ENCODE measurements at regions not wholly inside any gene's neighbourhood (a gene's known extent, or its start where the extent isn't known, plus 50 kb on each side); places are given as distances from the start of the nearest gene placed in this dataset.

DNA sequence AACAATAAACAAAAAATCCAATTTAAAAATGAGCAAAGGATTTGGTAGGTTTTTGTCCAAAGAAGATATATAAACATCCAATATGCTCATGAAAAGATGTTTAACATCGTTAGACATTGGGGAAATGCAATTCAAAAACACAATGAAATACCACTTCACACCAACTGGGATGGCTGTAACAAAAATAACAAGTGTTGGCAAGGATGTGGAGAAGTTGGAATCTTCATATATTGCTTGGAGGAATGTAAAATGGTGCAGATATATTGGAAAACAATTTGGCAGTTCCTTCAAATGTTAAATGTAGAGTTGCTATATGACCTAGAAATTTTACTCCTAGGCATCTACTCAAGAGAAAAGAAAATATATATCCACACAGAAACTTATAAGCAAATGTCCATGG, 224.3 kb downstream of the AUH start:
- TF ChIP-seq, protein P1, sequence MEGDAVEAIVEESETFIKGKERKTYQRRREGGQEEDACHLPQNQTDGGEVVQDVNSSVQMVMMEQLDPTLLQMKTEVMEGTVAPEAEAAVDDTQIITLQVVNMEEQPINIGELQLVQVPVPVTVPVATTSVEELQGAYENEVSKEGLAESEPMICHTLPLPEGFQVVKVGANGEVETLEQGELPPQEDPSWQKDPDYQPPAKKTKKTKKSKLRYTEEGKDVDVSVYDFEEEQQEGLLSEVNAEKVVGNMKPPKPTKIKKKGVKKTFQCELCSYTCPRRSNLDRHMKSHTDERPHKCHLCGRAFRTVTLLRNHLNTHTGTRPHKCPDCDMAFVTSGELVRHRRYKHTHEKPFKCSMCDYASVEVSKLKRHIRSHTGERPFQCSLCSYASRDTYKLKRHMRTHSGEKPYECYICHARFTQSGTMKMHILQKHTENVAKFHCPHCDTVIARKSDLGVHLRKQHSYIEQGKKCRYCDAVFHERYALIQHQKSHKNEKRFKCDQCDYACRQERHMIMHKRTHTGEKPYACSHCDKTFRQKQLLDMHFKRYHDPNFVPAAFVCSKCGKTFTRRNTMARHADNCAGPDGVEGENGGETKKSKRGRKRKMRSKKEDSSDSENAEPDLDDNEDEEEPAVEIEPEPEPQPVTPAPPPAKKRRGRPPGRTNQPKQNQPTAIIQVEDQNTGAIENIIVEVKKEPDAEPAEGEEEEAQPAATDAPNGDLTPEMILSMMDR (IDR thresholded peaks at IDR 0.05; ENCODE audit: insufficient read depth, low read depth, low read length): no peak
- TF ChIP-seq EZH2 (IDR thresholded peaks at IDR 0.05; ENCODE audit: insufficient read depth, low read length): no peak

Measured in astrocyte (in vitro differentiated cells and primary cell).